GM18511 (cell line): ENCODE measurements at regions not wholly inside any gene's neighbourhood (a gene's known extent, or its start where the extent isn't known, plus 50 kb on each side); places are given as distances from the start of the nearest gene placed in this dataset.

Experiments used
- ATAC-seq: cut with Tn5 transposase; IDR thresholded peaks from one replicate; pipeline ENCODE4 v1.9.1; 2021; ENCODE audit warnings: mild to moderate bottlenecking, moderate library complexity; ENCODE audit not compliant: unreplicated experiment

DNA sequence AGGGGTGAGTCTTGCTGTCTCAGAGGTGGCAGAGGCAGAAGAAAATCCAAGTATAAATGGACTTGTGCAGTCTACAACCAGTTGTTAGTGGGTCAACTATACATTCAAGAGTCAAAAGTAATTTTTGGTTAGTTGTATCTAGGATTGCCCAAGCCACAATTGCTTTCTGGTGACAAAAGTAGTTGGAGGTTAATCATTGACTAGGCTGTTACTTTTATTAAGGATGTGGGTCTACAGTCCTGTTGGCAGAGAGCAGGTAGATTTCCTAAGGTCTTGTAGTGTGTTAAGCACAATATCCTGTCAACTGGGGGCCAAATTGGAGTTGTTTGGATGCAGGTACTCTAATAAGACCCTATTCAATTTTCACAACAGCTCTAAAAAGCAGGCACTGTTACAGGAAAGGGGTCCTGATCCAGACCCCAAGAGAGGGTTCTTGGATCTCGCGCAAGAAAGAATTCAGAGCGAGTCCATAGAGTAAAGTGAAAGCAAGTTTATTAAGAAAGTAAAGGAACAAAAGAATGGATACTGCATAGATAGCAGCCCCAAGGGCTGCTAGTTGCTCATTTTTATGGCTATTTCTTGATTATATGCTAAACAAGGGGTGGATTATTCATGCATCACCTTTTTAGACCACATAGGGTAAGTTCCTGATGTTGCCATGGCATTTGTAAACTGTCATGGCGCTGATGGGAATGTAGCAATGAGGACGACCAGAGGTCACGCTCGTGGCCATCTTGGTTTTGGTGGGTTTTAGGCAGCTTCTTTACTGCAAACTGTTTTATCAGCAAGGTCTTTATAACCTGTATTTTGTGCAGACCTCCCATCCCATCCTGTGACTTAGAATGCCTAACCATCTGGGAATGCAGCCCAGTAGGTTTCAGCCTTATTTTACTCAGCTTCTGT, 232.6 kb upstream of the SRRM4 start:
- ATAC-seq = no peak

DNA sequence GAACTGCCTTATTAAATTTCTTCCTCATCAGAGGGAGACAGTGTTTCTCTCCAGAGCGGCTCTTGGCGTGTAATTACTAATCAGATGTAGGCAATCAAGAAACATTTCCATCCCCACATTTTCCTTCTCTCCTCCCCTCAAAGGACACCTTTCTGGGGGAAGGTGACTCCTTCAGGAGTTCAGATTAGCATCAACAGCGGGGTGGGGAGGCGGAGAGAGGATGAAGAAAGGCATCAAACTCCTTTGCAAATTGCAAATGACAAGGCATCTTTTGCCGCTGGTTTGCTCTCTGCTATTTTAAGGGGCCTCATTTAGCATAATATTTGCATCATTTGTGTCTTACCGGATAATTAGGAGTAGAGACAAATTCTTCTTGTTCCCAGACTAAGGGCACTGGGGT, 231.7 kb upstream of the SRRM4 start:
- no peak for ATAC-seq

DNA sequence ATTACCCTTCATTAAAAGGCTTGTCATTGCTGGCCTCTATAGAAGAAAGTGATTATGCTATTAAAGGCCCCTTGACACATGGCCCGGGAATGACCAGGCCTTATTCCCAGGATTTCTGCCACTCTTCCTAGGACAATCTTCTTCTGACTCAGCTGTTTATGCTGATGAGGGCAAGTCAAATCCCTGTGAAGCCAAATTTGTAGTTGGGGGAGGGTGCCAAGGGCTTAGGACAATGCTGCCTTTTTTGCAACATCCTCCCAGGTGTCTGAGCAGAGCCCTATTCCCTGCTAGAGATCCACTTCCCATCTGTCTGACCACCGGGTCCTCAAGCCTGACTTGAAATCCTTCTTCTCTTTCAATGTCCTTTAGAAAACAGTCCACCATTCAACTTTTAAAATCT, 230.7 kb upstream of the SRRM4 start:
- ATAC-seq = no peak

DNA sequence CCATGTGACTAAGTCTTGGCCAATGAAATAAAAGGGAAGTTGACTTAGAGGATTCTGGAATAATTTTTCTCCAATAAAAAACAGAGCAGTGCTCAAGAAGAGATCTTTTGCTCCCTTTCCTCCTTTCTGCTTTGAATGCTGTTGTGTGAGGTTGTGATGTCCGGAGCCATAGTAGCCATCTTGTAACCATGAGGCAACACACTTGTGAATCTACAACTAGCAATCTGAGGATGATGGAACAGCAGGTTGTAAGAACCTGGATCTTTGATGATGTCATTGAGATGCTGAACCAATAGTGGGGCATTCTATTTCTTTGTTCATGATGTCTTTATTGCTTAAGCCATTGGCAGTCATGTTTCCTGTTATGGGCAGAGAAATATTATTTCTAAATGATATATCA, 230.0 kb upstream of the SRRM4 start:
- no peak for ATAC-seq

DNA sequence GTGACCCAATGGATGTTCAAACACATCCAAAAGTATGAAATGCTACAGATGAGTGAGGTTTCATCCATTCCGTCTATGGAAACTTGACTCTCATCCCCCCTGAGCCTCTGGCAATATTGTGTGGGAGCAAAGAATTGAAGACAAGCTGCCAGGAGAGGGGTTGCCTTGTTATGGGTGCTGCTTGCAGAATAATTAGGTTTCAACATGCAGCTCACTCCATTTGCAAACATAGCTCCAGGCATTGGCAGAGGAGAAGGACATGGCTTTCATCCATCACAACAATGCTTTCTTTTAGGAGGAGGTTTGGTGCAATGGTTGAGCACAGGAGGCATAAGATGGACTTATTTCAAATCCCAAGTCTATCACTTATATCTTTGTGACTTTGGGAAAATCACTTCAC, 220.7 kb upstream of the SRRM4 start:
- ATAC-seq = no peak

DNA sequence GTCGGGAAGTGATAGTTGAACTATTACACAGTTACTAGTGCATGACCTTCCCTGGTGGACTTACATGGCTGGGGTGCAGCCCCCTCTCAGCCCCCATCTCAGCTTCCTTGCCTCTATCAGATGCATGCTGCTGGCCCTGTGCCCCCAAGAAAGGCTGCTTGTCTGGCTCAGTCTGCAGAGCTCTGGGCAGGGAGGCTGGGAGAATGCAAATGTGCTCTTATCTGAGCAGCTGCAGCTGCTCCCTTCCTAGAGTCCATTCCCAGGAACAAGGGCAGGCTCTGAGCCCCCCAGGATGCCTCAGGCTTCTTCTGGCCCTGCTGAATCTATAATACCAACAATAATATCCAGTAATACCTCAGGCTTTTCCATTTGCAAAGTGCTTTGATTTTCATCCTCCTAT, 218.1 kb upstream of the SRRM4 start:
- no peak for ATAC-seq

DNA sequence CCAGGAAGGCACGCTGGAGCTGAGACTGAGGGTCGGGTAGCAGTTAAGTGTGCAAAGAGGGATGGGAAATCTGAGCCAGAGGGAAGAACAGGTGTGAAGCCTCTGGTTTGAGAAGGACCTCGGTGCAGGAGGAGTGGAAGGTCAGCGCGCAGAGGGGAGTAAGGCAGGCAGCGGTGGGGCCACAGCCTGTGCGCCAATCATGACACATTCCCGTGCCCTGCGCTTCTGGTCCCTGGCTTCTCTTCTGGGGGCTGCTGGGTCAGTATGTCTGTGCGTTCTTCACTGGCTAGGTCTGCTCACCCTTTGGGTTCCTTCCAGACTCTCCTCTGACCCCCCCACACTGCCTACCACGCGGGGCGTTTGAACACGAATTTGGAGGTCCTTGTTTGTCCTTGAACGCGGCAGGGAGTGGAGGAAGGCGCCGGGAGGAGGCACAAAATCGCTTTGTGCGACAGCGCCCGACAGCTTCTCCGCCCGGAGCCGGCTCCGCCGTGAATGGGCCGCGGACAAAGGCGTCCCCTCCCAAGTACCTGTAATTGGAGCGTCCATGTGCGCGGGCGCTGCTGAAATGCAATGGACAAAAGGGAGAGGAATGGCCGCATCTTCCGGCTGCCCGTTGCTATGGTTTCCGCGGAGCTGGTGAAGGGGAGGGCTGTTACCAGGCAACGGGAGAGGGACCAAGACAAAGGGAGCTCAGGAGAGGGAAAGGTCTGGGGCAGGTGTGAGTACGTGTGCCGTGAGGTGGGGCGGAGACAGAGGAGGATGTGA, 207.2 kb upstream of the SRRM4 start:
- no peak for ATAC-seq

DNA sequence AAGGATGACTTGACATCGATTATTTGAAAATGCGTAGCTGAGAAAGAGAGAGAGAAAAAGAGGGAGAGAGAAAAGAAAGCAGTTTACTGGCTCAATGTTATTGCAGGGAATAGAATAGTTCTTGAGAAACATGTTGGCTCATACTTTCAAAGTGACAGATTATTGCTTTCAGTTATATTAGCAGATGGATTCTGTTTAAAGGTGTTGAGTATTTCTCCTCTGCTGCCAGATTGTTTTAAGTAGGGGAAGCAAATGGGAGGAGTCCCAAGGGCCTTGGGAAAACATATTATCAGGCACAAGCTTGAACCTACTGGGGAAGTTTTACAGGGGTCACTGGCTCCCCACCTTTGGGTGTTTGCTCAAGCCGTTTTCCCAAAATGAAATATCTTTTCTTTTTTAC, 203.8 kb upstream of the SRRM4 start:
- ATAC-seq = no peak

DNA sequence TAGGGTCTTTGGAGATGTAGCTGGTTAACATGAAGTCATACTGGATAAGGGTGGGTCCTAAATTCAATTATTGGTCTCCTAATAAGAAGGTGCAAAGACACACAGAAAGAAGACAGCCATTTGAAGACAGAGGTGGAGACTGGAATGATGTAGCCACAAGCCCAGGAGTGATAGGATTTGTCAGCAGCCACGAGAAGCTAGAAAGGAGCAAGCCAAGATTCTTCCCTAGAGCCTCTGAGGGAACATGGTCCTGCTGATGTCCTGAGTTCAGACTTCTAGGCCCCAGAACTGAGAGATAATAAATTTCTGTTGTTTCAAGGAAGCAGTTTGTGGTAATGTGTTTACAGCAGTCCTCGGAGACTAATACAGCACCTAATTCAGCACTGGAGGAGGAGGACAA, 203.3 kb upstream of the SRRM4 start:
- ATAC-seq = no peak

DNA sequence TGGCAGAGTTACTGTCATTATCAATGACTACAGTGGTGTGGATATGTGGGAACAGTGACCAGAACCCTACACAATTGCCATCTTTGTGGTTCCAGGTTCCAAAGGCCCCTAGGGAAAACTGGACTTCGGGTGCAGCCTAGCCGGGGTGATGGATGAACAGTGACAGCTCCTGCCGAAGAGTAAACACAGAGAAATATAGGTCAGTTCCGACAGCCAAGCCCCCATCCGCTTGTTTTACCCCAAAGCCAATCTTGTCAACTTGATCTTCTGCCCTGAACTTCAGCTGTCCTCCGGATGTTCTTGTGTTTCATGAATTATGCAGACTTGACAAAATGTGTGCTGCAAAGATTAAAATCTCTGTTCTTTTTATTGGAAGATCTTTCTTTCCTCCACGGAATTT, 200.4 kb upstream of the SRRM4 start:
- ATAC-seq = no peak

DNA sequence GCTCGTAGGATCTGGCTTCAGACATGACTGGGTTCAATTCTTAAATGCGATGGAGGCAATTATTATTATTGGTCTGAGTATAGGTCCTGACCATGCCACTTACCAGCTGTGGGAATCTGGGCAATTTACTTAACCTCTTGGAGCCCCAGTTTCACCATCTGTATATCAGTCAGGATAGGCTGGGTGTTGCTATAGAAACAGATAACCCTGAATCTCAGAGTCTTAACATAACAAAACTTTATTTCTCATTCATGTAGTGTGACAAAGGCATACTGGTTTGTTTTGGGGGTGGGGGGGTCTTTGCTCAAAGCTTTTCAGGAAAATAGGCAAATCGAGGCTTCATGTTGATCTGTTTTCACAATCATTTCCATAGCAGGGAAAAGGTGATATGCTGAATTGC, 199.6 kb upstream of the SRRM4 start:
- no peak for ATAC-seq

DNA sequence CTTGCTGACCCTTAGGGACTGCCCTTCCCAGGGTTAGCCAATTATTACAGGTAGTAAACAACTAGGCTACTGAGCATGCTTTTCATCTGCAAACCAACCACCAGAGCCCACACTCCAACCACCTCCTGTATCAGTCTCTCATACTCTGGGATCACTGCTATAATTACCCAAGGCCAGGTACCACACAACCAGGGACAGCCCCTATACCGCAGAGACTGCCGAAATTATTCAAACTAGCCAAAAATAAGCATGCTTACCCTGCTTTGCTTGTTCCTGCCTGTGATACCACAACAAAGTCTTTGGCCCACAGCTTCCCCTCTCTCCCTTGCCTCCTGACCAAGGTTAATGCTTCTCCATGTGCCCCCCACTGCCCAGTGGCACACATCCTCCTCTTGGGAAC, 197.6 kb upstream of the SRRM4 start:
- no peak for ATAC-seq

DNA sequence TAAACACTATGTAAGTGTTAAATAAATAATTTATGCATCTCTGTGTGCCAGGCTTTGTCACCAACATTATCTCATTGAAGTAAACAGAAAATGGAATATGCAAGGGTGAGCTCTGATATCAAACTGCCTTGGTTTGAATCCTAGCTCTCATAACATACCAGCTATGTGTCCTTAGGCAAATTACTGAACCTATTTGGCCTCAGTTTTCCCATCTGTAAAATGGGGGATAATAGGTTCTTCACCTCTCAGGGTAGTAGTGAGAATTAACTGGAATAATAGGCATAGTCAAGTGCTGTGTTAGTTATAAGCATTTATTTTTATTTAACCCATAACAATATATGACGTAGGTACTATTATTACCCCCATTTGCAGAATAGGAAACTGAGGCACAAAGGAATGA, 190.8 kb upstream of the SRRM4 start:
- ATAC-seq = no peak

DNA sequence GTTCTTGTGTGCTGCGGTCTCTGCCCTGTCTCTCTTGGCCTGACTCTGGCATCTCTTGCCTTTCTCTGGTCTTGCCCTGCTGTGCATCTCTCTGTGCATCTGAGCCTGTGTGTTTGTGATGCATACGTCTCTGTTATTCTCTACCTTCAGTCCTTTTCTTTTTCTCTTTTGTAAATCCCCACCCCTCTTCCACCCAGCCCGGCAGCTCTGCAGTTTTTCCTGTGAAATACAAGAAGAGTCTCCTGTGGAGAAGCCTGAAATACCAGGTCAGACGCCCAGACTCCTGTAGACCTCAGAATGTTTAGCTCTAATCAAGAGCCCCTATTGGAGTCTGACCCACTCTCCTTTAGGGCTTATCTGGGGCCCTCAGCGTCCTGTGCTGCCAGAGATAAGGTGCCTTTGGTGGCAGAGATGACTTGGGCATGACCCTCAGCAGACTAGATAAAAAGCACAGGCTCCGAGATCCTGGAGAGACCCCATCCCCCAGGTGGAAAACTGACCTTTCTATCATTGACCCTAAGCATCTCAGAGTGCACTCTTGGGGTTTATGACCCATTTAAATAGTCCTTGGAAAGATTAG, 167.5 kb upstream of the SRRM4 start:
- ATAC-seq = no peak

DNA sequence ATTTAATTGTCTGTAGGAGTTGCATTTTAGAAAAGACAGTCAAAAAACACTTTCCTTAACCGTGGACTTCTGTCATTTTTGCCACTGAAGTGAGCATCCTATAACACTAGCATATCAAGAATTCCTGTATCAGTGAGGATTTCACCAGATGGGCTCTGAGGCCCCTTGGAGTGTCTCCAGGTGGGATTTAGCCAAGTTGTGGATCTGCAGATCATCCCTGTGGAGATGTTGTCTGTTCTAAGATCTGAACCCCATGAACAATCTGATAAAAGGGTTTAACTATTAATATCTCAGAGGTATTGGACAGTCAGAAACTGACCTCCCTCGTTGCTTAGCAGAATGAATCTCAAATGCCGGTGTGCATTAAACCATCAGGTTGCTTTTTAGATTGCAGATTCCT, 165.0 kb upstream of the SRRM4 start:
- ATAC-seq = no peak

DNA sequence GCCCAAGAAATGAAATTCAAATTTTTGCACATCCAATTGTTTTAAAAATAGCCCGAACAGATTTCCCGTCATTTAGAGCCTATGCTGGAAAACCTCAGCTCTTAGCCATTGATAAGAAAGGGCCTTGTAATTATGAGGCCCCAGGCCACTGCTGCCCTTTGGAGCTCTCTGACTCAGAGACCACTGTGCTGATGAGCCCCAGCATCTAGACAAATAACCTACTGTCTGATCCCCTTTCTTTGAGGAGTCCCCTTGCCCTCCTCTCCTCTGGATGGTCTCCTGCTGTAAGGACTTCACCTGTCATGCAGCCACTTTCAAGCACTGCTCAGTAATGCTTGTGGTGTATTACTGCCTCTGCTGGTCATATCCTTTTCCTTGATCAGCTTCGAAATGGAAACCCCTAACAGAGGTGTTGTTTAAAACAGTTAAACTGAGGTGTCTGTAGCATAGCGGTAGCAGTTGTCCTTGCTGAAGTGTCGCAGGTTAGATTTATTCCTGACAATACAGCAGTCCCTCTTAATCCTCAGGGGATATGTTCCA, 159.9 kb upstream of the SRRM4 start:
- ATAC-seq = no peak

DNA sequence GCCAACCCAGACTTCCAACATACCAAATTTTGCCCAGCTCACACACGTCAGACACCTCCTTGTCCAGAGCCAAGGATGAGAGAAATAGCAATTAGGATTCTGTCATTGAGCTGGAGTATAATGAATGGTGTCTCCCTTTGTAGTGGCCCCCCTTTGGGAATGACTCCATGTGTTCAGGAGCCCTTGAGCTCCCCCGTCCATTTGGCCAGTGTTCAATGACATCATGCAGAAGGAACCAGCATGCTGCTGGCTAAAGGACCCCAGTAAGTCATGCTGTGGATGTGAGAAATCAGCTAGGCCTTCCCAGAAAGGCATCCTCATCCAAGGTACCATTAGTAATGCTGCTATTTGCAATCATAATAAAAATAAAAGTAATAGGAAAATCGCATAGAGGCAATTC, 158.8 kb upstream of the SRRM4 start:
- no peak for ATAC-seq

DNA sequence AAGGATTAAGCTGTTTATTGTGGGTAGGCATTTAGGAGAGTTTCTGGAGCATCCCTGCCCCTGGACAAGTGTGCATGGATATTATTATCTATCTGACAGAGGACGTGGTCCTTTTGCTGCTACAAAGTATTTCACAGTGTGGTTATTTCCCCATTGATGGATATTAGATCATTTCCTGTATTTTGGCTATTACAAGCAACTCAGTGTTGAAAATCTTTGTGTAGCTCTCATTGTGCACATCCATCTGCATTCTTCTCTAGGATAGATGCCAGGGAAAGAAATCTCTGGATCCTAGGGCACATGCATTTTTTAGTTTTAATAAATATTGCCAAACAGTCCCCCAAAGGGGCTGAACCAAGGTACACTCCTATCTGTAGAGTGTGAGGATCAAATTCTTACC, 154.3 kb upstream of the SRRM4 start:
- ATAC-seq = no peak

DNA sequence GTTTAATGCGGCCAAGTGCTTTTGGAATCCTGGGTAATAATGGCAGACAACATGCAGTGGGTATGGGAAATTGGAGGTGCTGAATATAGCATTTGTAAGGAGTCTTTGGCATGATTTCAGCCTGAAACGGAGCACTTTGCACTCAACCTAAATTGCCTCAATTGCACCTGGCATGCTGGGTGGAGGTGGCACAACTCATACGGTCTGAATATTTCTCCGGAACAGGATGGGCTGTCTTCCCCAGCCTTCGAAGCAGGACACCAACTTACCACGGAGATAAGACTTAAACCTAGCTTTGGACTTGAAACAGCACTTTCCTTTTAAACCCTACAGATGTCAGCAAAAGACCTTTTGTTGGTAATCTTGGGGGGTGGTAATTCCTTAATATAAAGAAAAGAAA, 153.7 kb upstream of the SRRM4 start:
- ATAC-seq = no peak

DNA sequence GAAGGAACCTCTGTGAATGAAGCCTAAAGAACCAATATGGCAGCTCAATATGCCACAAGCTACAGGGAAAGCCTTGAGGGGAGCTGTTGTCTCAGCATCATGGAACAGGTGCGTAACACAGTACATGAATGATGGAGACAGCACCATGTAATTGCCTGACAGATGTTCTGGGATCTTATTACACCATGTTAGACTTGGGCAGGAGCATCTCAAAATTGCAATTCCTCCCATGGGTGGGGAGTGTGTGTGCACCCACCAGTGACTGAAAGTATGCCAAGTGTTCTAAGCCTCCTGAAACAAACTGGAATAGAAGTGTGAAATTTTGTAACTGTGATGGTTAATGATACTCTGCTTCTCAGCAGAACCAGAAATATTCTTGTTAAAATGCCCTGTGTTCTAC, 151.0 kb upstream of the SRRM4 start:
- no peak for ATAC-seq

DNA sequence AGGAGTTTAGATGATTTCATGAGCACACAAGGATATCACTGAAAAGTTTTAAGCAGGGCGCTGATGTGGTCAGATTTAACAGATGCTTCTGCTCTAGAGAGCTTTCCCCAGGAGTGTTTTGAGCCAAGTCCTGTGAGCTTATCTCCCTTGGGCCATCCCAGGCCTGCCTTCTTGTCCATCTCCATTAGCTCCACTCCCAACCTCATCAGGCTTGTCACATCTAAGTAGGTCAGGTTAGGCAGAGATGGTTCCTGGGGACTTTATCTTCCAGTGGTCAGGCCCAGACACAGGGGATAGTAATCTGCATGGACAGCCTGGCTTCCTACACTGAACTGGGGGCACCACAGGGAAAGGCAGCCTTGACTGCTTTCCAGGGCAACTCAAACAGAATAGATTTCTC, 145.4 kb upstream of the SRRM4 start:
- ATAC-seq = no peak

DNA sequence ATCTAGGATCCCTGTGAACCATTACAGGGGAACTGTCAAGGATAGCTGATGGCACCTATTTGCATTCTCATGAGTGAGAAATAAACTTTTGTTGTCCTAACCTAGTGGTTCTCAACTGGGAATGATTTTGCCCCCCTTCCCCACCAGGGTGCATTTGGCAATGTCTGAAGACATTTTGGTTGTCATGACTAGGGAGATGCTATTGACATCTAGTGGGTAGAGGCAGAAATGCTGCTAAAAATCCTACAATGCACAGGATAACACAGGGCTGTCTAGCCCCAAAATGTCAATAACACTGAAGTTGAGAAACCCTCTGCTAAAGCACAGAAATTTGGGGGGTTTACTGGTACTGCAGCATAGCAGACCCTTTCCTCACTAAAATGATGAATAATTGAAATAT, 140.9 kb upstream of the SRRM4 start:
- ATAC-seq = no peak
